ENCODE measurements at regions not wholly inside any gene's neighbourhood (a gene's known extent, or its start where the extent isn't known, plus 50 kb on each side); places are given as distances from the start of the nearest gene placed in this dataset.

DNA sequence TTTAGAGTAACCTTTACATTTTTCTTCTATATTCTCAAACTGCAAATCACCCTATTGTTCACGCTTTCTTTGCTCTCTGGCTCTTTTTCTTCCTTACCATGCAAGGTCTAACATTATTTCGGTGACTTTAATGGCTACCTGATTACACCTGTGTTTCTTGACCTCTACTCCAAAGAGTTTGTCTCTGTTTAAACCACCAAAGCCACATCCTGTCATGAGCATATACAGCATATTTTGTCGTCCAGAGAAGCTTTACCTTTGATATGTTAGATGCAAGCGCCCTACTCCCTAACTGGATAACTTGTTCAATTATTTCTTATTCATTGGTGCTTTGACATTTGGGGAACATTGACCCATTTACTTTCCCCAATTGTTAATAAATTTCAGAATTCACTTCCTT is 565.1 kb upstream of the GCFC2 start:
- TF ChIP-seq, protein P1, sequence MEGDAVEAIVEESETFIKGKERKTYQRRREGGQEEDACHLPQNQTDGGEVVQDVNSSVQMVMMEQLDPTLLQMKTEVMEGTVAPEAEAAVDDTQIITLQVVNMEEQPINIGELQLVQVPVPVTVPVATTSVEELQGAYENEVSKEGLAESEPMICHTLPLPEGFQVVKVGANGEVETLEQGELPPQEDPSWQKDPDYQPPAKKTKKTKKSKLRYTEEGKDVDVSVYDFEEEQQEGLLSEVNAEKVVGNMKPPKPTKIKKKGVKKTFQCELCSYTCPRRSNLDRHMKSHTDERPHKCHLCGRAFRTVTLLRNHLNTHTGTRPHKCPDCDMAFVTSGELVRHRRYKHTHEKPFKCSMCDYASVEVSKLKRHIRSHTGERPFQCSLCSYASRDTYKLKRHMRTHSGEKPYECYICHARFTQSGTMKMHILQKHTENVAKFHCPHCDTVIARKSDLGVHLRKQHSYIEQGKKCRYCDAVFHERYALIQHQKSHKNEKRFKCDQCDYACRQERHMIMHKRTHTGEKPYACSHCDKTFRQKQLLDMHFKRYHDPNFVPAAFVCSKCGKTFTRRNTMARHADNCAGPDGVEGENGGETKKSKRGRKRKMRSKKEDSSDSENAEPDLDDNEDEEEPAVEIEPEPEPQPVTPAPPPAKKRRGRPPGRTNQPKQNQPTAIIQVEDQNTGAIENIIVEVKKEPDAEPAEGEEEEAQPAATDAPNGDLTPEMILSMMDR (IDR thresholded peaks at IDR 0.05; ENCODE audit: insufficient read depth, low read length, poor library complexity, severe bottlenecking), result no peak
- TF ChIP-seq EZH2phosphoT487 (conservative IDR thresholded peaks at IDR 0.05; ENCODE audit: low read length), result no peak
